Calu3 (cell line): ENCODE measurements at regions not wholly inside any gene's neighbourhood (a gene's known extent, or its start where the extent isn't known, plus 50 kb on each side); places are given as distances from the start of the nearest gene placed in this dataset.

ENCODE experiments used
- BruUV-seq: library from RNA; stranded (reverse); fragments of 400-500 nt; replicated peaks from 2 replicates; lab custom pipeline; 2021; lab: Mats Ljungman, UMichigan
- CTCF ChIA-PET: fragments of 300-600 bp; sonication (Branson Sonifier 250); formaldehyde crosslinking; loops from one replicate; lab custom pipeline; 2022; ENCODE audit warnings: antibody characterized with exemption; lab: Charles Lee
- DNase-seq: peaks from one replicate; pipeline ENCODE4 v3.0.0; 2022
- H3K27ac Mint-ChIP-seq: one replicate; pipeline ENCODE4 v1.8.0; 2022; ENCODE audit warnings: mixed read lengths; ENCODE audit not compliant: unreplicated experiment
- H3K27me3 Mint-ChIP-seq: one replicate; pipeline ENCODE4 v1.8.0; 2022; ENCODE audit warnings: mixed read lengths; ENCODE audit not compliant: unreplicated experiment
- H3K36me3 Mint-ChIP-seq: one replicate; pipeline ENCODE4 v1.8.0; 2022; ENCODE audit warnings: mild to moderate bottlenecking, moderate library complexity, mixed read lengths; ENCODE audit not compliant: insufficient read depth, unreplicated experiment
- H3K4me1 Mint-ChIP-seq: one replicate; pipeline ENCODE4 v1.8.0; 2022; ENCODE audit warnings: mild to moderate bottlenecking, low read depth, mixed read lengths; ENCODE audit not compliant: unreplicated experiment
- H3K4me3 Mint-ChIP-seq: one replicate; pipeline ENCODE4 v1.8.0; 2022; ENCODE audit warnings: mild to moderate bottlenecking, low read depth, moderate library complexity, mixed read lengths; ENCODE audit not compliant: unreplicated experiment
- H3K9me3 Mint-ChIP-seq: one replicate; pipeline ENCODE4 v1.8.0; 2022; ENCODE audit warnings: low read depth, mixed read lengths; ENCODE audit not compliant: unreplicated experiment
- intact Hi-C: fragments of 100-400 bp; cut with micrococcal nuclease; formaldehyde crosslinking; loops from one replicate; pipeline ENCODE4 v1.10.0; 2022; ENCODE audit not compliant: unreplicated experiment
- TF ChIP-seq, protein P1 (sequence below): fragments of 200-600 bp; IDR thresholded peaks from one replicate; pipeline ENCODE4 v1.8.0; 2022; ENCODE audit warnings: antibody characterized with exemption; ENCODE audit not compliant: unreplicated experiment

DNA sequence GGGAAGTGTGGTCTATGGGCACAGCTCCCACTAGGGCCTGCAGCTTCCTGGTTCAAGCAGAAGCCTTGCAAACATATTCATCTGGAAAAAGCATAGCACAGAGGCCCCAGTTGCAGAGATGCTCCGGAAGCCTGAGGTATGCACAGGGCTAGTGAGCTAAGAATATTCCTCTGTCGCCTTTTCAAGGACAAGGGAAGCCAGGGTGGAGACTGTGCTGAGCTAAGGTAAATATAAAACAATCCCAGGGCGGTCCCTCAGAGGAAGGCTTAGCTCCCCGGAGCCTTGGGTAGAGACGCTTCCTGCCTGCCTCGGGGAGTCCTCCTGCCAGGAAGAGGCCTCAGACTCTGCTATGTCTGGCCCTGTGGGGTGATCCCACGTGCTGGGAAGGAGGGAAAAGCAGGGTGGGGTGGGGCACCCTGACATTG is 134.8 kb upstream of the FOXA2 start:
- BruUV-seq, result no TSS peak
- CTCF ChIA-PET, result interaction anchor here (1.6 kb wide), 1 partner anchor 15 kb away, joined by 3 read pairs; no protein-coding TSS in a partner anchor
- TF ChIP-seq, protein P1, sequence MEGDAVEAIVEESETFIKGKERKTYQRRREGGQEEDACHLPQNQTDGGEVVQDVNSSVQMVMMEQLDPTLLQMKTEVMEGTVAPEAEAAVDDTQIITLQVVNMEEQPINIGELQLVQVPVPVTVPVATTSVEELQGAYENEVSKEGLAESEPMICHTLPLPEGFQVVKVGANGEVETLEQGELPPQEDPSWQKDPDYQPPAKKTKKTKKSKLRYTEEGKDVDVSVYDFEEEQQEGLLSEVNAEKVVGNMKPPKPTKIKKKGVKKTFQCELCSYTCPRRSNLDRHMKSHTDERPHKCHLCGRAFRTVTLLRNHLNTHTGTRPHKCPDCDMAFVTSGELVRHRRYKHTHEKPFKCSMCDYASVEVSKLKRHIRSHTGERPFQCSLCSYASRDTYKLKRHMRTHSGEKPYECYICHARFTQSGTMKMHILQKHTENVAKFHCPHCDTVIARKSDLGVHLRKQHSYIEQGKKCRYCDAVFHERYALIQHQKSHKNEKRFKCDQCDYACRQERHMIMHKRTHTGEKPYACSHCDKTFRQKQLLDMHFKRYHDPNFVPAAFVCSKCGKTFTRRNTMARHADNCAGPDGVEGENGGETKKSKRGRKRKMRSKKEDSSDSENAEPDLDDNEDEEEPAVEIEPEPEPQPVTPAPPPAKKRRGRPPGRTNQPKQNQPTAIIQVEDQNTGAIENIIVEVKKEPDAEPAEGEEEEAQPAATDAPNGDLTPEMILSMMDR, result no peak
- intact Hi-C loops, result loop anchor here (10.0 kb wide), 1 partner anchor 76 kb away; no protein-coding TSS in a partner anchor
- Mint-ChIP-seq H3K27me3 (no peaks in the 10 kb centered on the region), H3K36me3 (no peaks in the 10 kb centered on the region), H3K27ac (no peak overlapping the region), H3K4me3 (no peak overlapping the region), H3K4me1 (peaks cover 18% of the 10 kb centered on the region), H3K9me3 (no peaks in the 10 kb centered on the region)
- no peak for DNase-seq

DNA sequence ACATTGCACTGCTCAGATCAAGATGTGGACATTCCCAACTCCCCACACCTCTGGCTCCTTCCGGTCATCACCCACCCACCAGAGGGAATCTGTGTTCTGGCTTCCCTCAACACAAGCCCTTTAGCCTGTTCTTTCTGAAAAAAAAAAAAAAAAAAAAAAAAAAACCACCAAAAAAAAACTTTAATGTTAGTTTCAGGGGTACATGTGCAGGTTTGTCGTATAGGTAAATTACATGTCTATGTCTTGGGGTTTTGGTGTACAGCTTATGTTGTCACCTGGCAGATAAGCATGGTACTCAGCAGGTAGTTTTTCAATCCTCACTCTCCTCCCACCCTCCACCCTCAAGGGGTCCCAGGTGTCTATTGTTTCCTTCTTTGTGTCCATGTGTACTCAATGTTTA is 135.8 kb upstream of the FOXA2 start:
- intact Hi-C loops, result no loop called here
- no TSS peak for BruUV-seq
- Mint-ChIP-seq H3K4me1 (peaks cover 18% of the 10 kb centered on the region), H3K27ac (no peak overlapping the region), H3K36me3 (no peaks in the 10 kb centered on the region), H3K9me3 (no peaks in the 10 kb centered on the region), H3K27me3 (no peaks in the 10 kb centered on the region), H3K4me3 (no peak overlapping the region)
- DNase-seq, result no peak
- TF ChIP-seq, protein P1, result no peak
- CTCF ChIA-PET, result no interaction called here

DNA sequence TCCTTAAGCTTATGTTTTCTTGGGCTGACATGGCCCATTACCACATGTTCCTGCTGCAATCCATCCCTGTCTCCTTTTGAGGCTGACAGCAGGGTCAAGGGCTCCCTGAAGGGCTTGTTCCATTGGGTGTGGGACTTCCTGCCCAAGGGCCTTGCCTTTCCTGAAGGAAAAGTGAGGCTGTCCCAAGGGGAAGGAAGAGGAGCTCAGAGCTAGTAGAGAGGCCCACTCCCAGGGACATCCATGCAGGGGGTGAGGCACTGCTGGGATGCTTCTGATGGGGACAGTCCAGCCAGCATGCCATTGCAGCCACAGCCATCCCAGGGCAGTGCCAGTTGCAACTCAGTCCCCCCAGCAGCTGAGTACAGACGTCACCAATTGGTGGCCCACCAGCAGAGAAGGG is 138.4 kb upstream of the FOXA2 start:
- no peak overlapping the region for H3K4me3 Mint-ChIP-seq
- TF ChIP-seq, protein P1, result no peak
- no peaks in the 10 kb centered on the region for H3K27me3 Mint-ChIP-seq
- intact Hi-C loops, result no loop called here
- no peaks in the 10 kb centered on the region for H3K36me3 Mint-ChIP-seq
- H3K9me3 Mint-ChIP-seq, result no peaks in the 10 kb centered on the region
- no peak for DNase-seq
- CTCF ChIA-PET, result no interaction called here
- H3K27ac Mint-ChIP-seq, result no peak overlapping the region
- BruUV-seq, result no TSS peak
- no peaks in the 10 kb centered on the region for H3K4me1 Mint-ChIP-seq

DNA sequence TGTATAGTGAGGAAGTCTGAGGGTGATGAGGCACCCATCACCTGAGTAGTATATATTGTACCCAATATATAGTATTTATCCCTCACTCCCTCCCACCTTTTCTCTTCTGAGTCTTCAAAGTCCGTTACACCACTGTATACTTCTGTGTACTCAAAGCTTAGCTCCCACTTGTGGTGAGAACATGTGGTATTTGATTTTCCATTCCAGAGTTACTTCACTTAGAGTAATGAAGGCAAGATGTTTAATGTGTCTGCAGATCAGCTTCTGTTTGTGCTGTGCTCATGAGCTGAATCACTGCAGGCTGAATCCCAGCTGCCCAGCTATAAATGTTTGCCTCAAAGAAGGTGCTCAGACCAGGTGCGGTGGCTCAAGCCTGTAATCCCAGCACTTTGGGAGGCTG is 139.3 kb upstream of the FOXA2 start:
- no peaks in the 10 kb centered on the region for H3K4me1 Mint-ChIP-seq
- TF ChIP-seq, protein P1, result no peak
- no TSS peak for BruUV-seq
- intact Hi-C loops, result no loop called here
- no peaks in the 10 kb centered on the region for H3K27me3 Mint-ChIP-seq
- CTCF ChIA-PET, result no interaction called here
- H3K4me3 Mint-ChIP-seq, result no peak overlapping the region
- H3K9me3 Mint-ChIP-seq, result no peaks in the 10 kb centered on the region
- no peak overlapping the region for H3K27ac Mint-ChIP-seq
- no peaks in the 10 kb centered on the region for H3K36me3 Mint-ChIP-seq
- no peak for DNase-seq
